ENCODE measurements at regions not wholly inside any gene's neighbourhood (a gene's known extent, or its start where the extent isn't known, plus 50 kb on each side); places are given as distances from the start of the nearest gene placed in this dataset.

DNA sequence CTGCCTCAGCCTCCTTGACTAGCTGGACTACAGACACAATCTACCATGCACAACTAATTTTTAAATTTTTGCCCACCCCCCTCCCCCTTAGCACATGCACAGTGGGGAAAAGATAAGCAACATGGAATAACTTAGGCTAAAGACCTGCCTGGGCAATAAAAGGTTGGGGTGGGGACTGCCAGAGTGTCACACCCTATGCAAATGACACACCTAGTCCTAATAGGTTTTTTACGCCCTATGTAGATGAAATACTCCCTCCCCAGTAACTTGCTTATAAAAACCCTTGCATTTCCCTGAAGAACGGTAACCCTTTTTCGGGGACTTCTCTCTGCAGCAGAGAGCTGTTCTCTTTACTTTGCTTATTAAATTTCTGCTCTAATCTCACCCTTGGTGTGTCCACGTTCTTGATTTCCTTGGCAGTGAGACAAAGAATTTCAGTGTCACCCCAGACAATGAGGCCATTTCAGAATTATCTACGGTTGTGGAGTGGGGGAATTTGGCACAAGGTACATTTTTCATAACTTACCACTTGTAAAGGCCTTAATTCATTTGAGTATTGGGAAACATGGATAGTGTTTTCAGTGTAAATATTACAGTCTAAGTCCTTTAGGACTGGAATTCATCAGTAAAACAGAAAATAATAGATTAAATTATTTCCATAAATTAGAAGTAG is 109.2 kb downstream of the NOL4 start:
- no peak for DNase-seq
- Histone ChIP-seq H3K27ac (no peak overlapping the region), H3K4me1 (no peaks in the 10 kb centered on the region), H3K4me3 (no peak overlapping the region), H3K9me3 (no peaks in the 10 kb centered on the region), H3K27me3 (no peaks in the 10 kb centered on the region), H3K36me3 (no peaks in the 10 kb centered on the region)
- TF ChIP-seq CTCF (IDR thresholded peaks at IDR 0.05) (no peak), POLR2A (IDR thresholded peaks at IDR 0.05) (no peak)

DNA sequence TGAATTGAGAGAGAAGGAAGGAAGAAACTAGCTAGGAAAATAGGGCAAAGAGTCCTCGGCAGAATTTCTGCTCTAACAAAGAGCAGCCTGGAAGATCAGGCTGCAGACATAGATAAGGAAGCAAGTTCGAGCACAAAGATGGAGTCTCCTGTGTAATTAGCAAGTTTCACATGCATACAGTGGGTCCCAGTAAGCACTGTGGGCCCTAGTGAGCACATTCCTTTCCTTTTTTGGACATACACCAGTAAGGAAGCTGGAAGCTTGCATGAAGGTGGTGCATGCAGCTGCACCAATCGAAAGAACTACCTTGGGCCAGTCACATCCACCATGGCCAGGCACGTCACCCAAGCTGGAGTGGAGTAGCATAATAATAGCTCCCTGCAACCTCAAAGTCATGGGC is 109.7 kb downstream of the NOL4 start:
- TF ChIP-seq CTCF (IDR thresholded peaks at IDR 0.05) (no peak), POLR2A (IDR thresholded peaks at IDR 0.05) (no peak)
- H3K27ac ChIP-seq: no peak overlapping the region
- DNase-seq: no peak
- H3K36me3 ChIP-seq: no peaks in the 10 kb centered on the region
- H3K9me3 ChIP-seq: no peaks in the 10 kb centered on the region
- no peaks in the 10 kb centered on the region for H3K27me3 ChIP-seq
- no peaks in the 10 kb centered on the region for H3K4me1 ChIP-seq
- H3K4me3 ChIP-seq: no peak overlapping the region

DNA sequence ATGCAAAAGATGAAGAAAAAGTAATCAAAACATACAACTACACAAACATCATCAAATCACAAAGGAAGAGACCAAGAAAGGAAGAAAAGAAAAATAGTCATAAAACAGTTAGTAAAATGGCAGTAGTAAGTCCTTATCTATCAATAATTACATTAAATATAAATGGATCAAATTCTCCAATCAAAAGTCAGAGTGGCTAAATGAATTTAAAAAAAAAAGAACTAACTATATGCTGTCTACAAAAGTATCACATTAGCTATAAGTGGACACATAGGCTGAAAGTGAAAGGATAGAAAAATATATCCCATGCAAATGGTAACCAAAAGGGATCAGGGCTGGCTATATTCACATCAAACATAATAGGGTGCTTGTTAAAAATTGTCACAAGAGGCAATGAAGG is 116.5 kb downstream of the NOL4 start:
- no peaks in the 10 kb centered on the region for H3K9me3 ChIP-seq
- TF ChIP-seq POLR2A (IDR thresholded peaks at IDR 0.05) (no peak), CTCF (IDR thresholded peaks at IDR 0.05) (no peak)
- H3K4me3 ChIP-seq: no peak overlapping the region
- no peaks in the 10 kb centered on the region for H3K27me3 ChIP-seq
- no peaks in the 10 kb centered on the region for H3K4me1 ChIP-seq
- no peak overlapping the region for H3K27ac ChIP-seq
- no peak for DNase-seq
- H3K36me3 ChIP-seq: no peaks in the 10 kb centered on the region

DNA sequence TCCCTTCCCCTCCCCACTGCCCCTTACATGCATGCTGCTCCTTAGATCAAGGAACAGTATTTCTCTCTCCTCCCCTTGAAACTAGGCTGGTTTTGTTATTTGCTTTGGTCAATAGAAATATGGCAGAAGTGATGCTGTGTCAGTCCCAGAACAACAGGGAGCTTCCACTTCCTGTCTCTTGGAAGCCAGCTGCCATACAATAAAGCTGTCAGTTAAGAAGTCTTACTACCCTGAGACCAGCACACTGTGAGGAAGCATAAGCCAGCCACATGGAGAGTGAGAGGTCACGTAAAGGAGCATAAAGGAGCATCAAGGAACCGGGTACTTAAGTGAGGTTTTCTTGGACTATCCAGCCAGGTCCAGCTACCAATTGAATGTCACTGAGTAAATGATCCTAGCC is 126.6 kb downstream of the NOL4 start:
- no peak overlapping the region for H3K27ac ChIP-seq
- H3K36me3 ChIP-seq: no peaks in the 10 kb centered on the region
- no peak for TF ChIP-seq POLR2A (IDR thresholded peaks at IDR 0.05)
- H3K4me1 ChIP-seq: no peaks in the 10 kb centered on the region
- no peak overlapping the region for H3K4me3 ChIP-seq
- H3K9me3 ChIP-seq: no peaks in the 10 kb centered on the region
- DNase-seq: no peak
- no peaks in the 10 kb centered on the region for H3K27me3 ChIP-seq

DNA sequence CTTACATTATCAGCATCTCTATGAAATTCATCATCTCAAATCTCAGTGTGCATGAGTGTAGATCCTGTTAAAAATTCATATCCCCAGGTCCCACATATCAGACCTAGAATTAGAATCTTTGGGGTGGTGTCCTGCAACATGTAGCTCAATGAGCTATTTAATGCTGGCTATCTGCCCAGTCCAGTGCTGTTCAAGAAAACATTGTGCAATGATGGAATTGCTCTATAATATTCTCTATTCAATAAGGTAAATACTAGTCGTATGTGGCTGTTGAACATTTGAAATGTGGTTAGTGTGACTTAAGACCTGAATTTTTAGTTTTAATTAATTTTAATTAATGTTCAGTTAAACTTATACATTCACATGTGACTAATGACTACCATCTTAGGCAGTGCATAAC is 127.4 kb downstream of the NOL4 start:
- Histone ChIP-seq H3K27ac (no peak overlapping the region), H3K4me3 (no peak overlapping the region), H3K9me3 (no peaks in the 10 kb centered on the region), H3K4me1 (no peaks in the 10 kb centered on the region), H3K27me3 (no peaks in the 10 kb centered on the region), H3K36me3 (no peaks in the 10 kb centered on the region)
- DNase-seq: no peak
- TF ChIP-seq POLR2A (IDR thresholded peaks at IDR 0.05) (no peak), CTCF (IDR thresholded peaks at IDR 0.05) (no peak)

DNA sequence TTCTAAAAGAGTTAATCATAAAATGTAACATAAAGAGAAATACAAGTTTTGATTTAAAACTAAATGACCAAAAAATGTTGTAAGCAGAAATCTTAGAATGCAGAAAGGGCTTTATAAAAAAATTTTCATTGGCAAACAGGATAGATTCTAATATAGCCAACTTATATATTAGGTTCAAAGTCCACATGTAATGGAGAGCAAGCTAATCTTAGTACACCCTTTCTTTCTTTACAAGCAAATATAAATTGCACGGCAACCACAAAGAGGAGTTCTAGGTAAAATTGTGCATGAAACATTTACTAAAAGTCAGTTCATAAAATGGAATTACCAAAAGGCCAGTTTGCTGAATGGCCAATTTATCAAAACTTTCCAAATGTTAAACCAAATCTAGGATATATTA is 130.6 kb downstream of the NOL4 start:
- Histone ChIP-seq H3K4me3 (no peak overlapping the region), H3K27ac (no peak overlapping the region), H3K36me3 (no peaks in the 10 kb centered on the region), H3K27me3 (no peaks in the 10 kb centered on the region), H3K4me1 (no peaks in the 10 kb centered on the region), H3K9me3 (no peaks in the 10 kb centered on the region)
- DNase-seq: no peak
- TF ChIP-seq POLR2A (IDR thresholded peaks at IDR 0.05) (no peak), CTCF (IDR thresholded peaks at IDR 0.05) (no peak)

Measured in Peyer's patch (tissue), 4 donors.